Endothelial cell of umbilical vein (primary cell): ENCODE measurements at regions not wholly inside any gene's neighbourhood (a gene's known extent, or its start where the extent isn't known, plus 50 kb on each side); places are given as distances from the start of the nearest gene placed in this dataset.
"Not testable (repeated sequence)": the region's sequence is repeated elsewhere in the genome, so short reads cannot be mapped to it uniquely, and the experiment has no call there.

Source experiments
- BruUV-seq: library from RNA; stranded (reverse); fragments of 400-500 nt; replicated peaks from 2 replicates; lab custom pipeline; 2021; lab: Mats Ljungman, UMichigan
- CTCF ChIA-PET: fragments of 300-600, 350-600 bp; sonication (Branson Sonifier 250); formaldehyde crosslinking; loops from one replicate; lab custom pipeline; 2021; ENCODE audit warnings: antibody characterized with exemption, inconsistent platforms; lab: Charles Lee
- POLR2A ChIA-PET: fragments of 300-600, 350-600 bp; sonication (Branson Sonifier 250); formaldehyde crosslinking; loops from one replicate; lab custom pipeline; 2021; ENCODE audit warnings: antibody characterized with exemption, inconsistent platforms; lab: Charles Lee
- DNase-seq: peaks from one replicate; pipeline ENCODE4 v3.0.0-alpha.2; 2011; ENCODE audit warnings: low read depth, low spot score
- FAIRE-seq: peaks from 2 replicates; lab custom pipeline; 2011; peaks lifted over from hg19 to GRCh38; lab: Jason Lieb, UNC
- H2AFZ ChIP-seq: 2 replicates; pipeline ENCODE4 v1.6.0; 2012; ENCODE audit warnings: low read depth, low read length, control low read depth, inconsistent platforms
- H3K27ac ChIP-seq: 2 replicates; pipeline ENCODE4 v1.5.1; 2011; ENCODE audit warnings: low read depth, mild to moderate bottlenecking, control low read depth, low read length, moderate library complexity; ENCODE audit not compliant: insufficient read depth
- H3K27me3 ChIP-seq, 2 experiments: 2 replicates each; pipeline versions ENCODE4 v1.6.0 to v1.6.1; 2011; ENCODE audit warnings: low read length in 2 of 2, mixed read lengths in 1 of 2; ENCODE audit not compliant: control insufficient read depth in 2 of 2, insufficient read depth in 2 of 2
- H3K36me3 ChIP-seq, 2 experiments: 2 replicates in 1 of 2; 3 replicates in 1 of 2; pipeline ENCODE4 v1.5.1; 2011; ENCODE audit warnings: low read length in 2 of 2, mild to moderate bottlenecking in 1 of 2, moderate library complexity in 1 of 2; ENCODE audit not compliant: control insufficient read depth in 2 of 2, insufficient read depth in 2 of 2; ENCODE audit errors: extremely low read depth in 1 of 2
- H3K4me1 ChIP-seq: 3 replicates; pipeline ENCODE4 v1.5.1; 2011; ENCODE audit warnings: mild to moderate bottlenecking, low read length; ENCODE audit not compliant: control insufficient read depth, insufficient read depth; ENCODE audit errors: extremely low read depth
- H3K4me2 ChIP-seq: 2 replicates; pipeline ENCODE4 v1.6.1; 2011; ENCODE audit warnings: low read length, control low read depth, mixed read lengths; ENCODE audit not compliant: insufficient read depth
- H3K4me3 ChIP-seq, 3 experiments: fragments of 200-600 bp in 1 of 3; sonication (generic), shearing (Covaris generic) in 1 of 3; replicated peaks in 1 of 3; 2 replicates each; pipeline ENCODE4 v1.5.1; 2011 to 2016; ENCODE audit warnings: control low read depth in 3 of 3, low read length in 3 of 3, mild to moderate bottlenecking in 2 of 3, inconsistent platforms in 1 of 3, low read depth in 1 of 3, moderate library complexity in 1 of 3; ENCODE audit not compliant: insufficient read depth in 1 of 3
- H3K79me2 ChIP-seq: 2 replicates; pipeline ENCODE4 v1.6.0; 2012; ENCODE audit warnings: low read length, inconsistent platforms; ENCODE audit not compliant: control insufficient read depth, insufficient read depth
- H3K9ac ChIP-seq: replicated peaks from 2 replicates; pipeline ENCODE3; 2011; ENCODE audit warnings: low read length, control low read depth; ENCODE audit not compliant: insufficient read depth; ENCODE audit errors: extremely low read depth
- H3K9me1 ChIP-seq: replicated peaks from 3 replicates; pipeline ENCODE4 v1.6.0; 2011; ENCODE audit warnings: mild to moderate bottlenecking, low read length; ENCODE audit not compliant: control insufficient read depth, insufficient read depth; ENCODE audit errors: extremely low read depth
- H3K9me3 ChIP-seq: replicated peaks from 2 replicates; pipeline ENCODE4 v1.5.1; 2012; ENCODE audit warnings: low read length, inconsistent platforms; ENCODE audit not compliant: control insufficient read depth, insufficient read depth
- H4K20me1 ChIP-seq: replicated peaks from 2 replicates; pipeline ENCODE3; 2011; ENCODE audit warnings: mild to moderate bottlenecking, low read length; ENCODE audit not compliant: control insufficient read depth, insufficient read depth; ENCODE audit errors: extremely low read depth
- CTCF ChIP-seq, 2 donors: IDR thresholded peaks; 1 replicate in 1 of 2; 2 replicates in 1 of 2; pipeline ENCODE4 v1.5.1; 2011; ENCODE audit warnings: low read length in 2 of 2, mild to moderate bottlenecking in 2 of 2, moderate library complexity in 2 of 2, control low read depth in 1 of 2, inconsistent platforms in 1 of 2, low read depth in 1 of 2; ENCODE audit not compliant: insufficient read depth in 1 of 2; ENCODE audit errors: extremely low read depth in 1 of 2
- EZH2 ChIP-seq: IDR thresholded peaks from 2 replicates; pipeline ENCODE4 v1.6.1; 2012; ENCODE audit warnings: borderline replicate concordance, low read depth, mild to moderate bottlenecking, moderate library complexity, low read length, inconsistent platforms; ENCODE audit not compliant: severe bottlenecking
- FOS ChIP-seq: IDR thresholded peaks from 2 replicates; pipeline ENCODE4 v1.6.1; 2011; ENCODE audit warnings: mild to moderate bottlenecking, low read length, moderate library complexity, borderline replicate concordance; ENCODE audit not compliant: insufficient read depth
- GATA2 ChIP-seq: IDR thresholded peaks from 2 replicates; pipeline ENCODE4 v1.7.0; 2011; ENCODE audit warnings: low read depth, mild to moderate bottlenecking, moderate library complexity, mixed read lengths, low read length; ENCODE audit not compliant: insufficient read length, insufficient read depth
- JUN ChIP-seq: IDR thresholded peaks from 2 replicates; pipeline ENCODE4 v1.6.1; 2011; ENCODE audit warnings: borderline replicate concordance, low read depth; ENCODE audit not compliant: insufficient read length, insufficient read depth
- MAX ChIP-seq: IDR thresholded peaks from 2 replicates; pipeline ENCODE4 v1.6.1; 2011; ENCODE audit not compliant: insufficient read depth, insufficient read length
- MYC ChIP-seq: IDR thresholded peaks from one replicate; pipeline ENCODE4 v1.6.1; 2011; ENCODE audit warnings: mild to moderate bottlenecking, low read depth, low read length
- POLR2A ChIP-seq: IDR thresholded peaks from 2 replicates; pipeline ENCODE4 v1.6.1; 2012; ENCODE audit warnings: low read depth, mild to moderate bottlenecking, control low read depth, low read length
- POLR2AphosphoS5 ChIP-seq: IDR thresholded peaks from 2 replicates; pipeline ENCODE4 v1.6.1; 2012; ENCODE audit warnings: low read depth, mild to moderate bottlenecking, control low read depth, low read length, moderate library complexity; ENCODE audit not compliant: insufficient read depth
- dilution Hi-C: fragments of 300-500 bp; cut with MboI; formaldehyde crosslinking; loops from one replicate; pipeline ENCODE4 v1.15.0; 2019; ENCODE audit warnings: low sequenced_read_pairs; ENCODE audit not compliant: extremely low pct_ligation_motif_present
- intact Hi-C: fragments of 100-400 bp; cut with micrococcal nuclease; formaldehyde crosslinking; loops from one replicate; pipeline ENCODE4 v1.10.0; 2022

GRCh38 chr7:96781919-96782318 is 72.3 kb upstream of the SEM1 start:
- Histone ChIP-seq H4K20me1 (no peaks in the 10 kb centered on the region), H3K9me3 (no peaks in the 10 kb centered on the region), H2AFZ (no peak overlapping the region), H3K27ac (no peak overlapping the region), H3K4me2 (no peak overlapping the region), H3K4me3 (no peak overlapping the region), H3K79me2 (no peaks in the 10 kb centered on the region), H3K27me3 (no peaks in the 10 kb centered on the region), H3K9ac (no peak overlapping the region), H3K9me1 (no peaks in the 10 kb centered on the region), H3K4me1 (no peaks in the 10 kb centered on the region), H3K36me3 (no peaks in the 10 kb centered on the region)
- DNase-seq = no peak
- TF ChIP-seq CTCF (IDR thresholded peaks at IDR 0.05; ENCODE audit: extremely low read depth in 1 of 2, insufficient read depth in 1 of 2, low read depth in 1 of 2, low read length in 2 of 2) = no peak
- TF ChIP-seq EZH2 = no peak
- TF ChIP-seq MAX = no peak
- TF ChIP-seq GATA2 = no peak
- no peak for TF ChIP-seq JUN
- no peak for TF ChIP-seq POLR2AphosphoS5
- TF ChIP-seq POLR2A = no peak
- no peak for TF ChIP-seq FOS
- TF ChIP-seq MYC = no peak
- no TSS peak for BruUV-seq
- POLR2A ChIA-PET = no interaction called here
- intact Hi-C loops (no loop called here), dilution Hi-C loops (no loop called here)
- CTCF ChIA-PET = no interaction called here
- no peak for FAIRE-seq

- H3K36me3 ChIP-seq, H3K4me2 ChIP-seq, H3K9me1 ChIP-seq, H3K27ac ChIP-seq, POLR2A ChIA-PET, intact Hi-C loops, H3K9ac ChIP-seq, FAIRE-seq, DNase-seq, BruUV-seq, H3K27me3 ChIP-seq, H3K79me2 ChIP-seq, CTCF ChIA-PET, dilution Hi-C loops, H4K20me1 ChIP-seq, H3K9me3 ChIP-seq, H3K4me1 ChIP-seq, H2AFZ ChIP-seq, H3K4me3 ChIP-seq: not testable (repeated sequence)
Observed at GRCh38 chr7:96782686-96783298, 73.1 kb upstream of the SEM1 start.
